ENCODE measurements at regions not wholly inside any gene's neighbourhood (a gene's known extent, or its start where the extent isn't known, plus 50 kb on each side); places are given as distances from the start of the nearest gene placed in this dataset.
"Not testable (repeated sequence)": the region's sequence is repeated elsewhere in the genome, so short reads cannot be mapped to it uniquely, and the experiment has no call there.

GRCh38 chr12:33876618-33877017 lies 145.7 kb upstream of the ALG10 start:
- no peaks in the 10 kb centered on the region for H3K4me1 ChIP-seq (ENCODE audit: insufficient read depth, low read length)
- Mint-ChIP-seq H3K27ac (ENCODE audit: unreplicated experiment) (no peak overlapping the region), H3K4me1 (ENCODE audit: low read depth, unreplicated experiment) (no peaks in the 10 kb centered on the region), H3K9me3 (ENCODE audit: unreplicated experiment) (peaks cover 16% of the 10 kb centered on the region), H3K4me3 (ENCODE audit: unreplicated experiment) (no peak overlapping the region), H3K27me3 (ENCODE audit: low read depth, unreplicated experiment) (no peaks in the 10 kb centered on the region), H3K36me3 (ENCODE audit: low read depth, unreplicated experiment) (peaks cover 2% of the 10 kb centered on the region)
- no peak overlapping the region for H3K4me3 ChIP-seq (ENCODE audit: insufficient read depth, low read depth, low read length)
- no peak for FAIRE-seq
- H3K79me2 ChIP-seq (ENCODE audit: insufficient read depth, low read length), result no peaks in the 10 kb centered on the region
- no peak overlapping the region for H3K27ac ChIP-seq (ENCODE audit: low read depth, low read length)
- no peaks in the 10 kb centered on the region for H4K20me1 ChIP-seq (ENCODE audit: insufficient read depth, low read length)
- H3K9me3 ChIP-seq (ENCODE audit: insufficient read depth, low read depth, low read length), result no peaks in the 10 kb centered on the region
- TF ChIP-seq CTCF (IDR thresholded peaks at IDR 0.05; ENCODE audit: insufficient read depth, low read depth, low read length) (no peak), EZH2 (IDR thresholded peaks at IDR 0.05; ENCODE audit: insufficient read depth, low read length) (no peak)
- no peak for DNase-seq (ENCODE audit: low read depth)
- H3K4me2 ChIP-seq (ENCODE audit: low read length), result no peak overlapping the region
- H3K36me3 ChIP-seq (ENCODE audit: insufficient read depth, low read length), result no peaks in the 10 kb centered on the region
- no peaks in the 10 kb centered on the region for H3K27me3 ChIP-seq (ENCODE audit: insufficient read depth, low read length)
- no peak overlapping the region for H3K9ac ChIP-seq (ENCODE audit: low read length)
- no peak overlapping the region for H2AFZ ChIP-seq (ENCODE audit: low read depth, low read length)

- Histone ChIP-seq H2AFZ (ENCODE audit: low read depth, low read length) (no peak overlapping the region), H3K4me3 (ENCODE audit: insufficient read depth, low read depth, low read length) (no peak overlapping the region), H3K27me3 (ENCODE audit: insufficient read depth, low read length) (no peaks in the 10 kb centered on the region), H3K4me1 (ENCODE audit: insufficient read depth, low read length) (no peaks in the 10 kb centered on the region), H3K27ac (ENCODE audit: low read depth, low read length) (no peak overlapping the region), H3K9ac (ENCODE audit: low read length) (no peak overlapping the region), H3K9me3 (ENCODE audit: insufficient read depth, low read depth, low read length) (no peaks in the 10 kb centered on the region), H3K4me2 (ENCODE audit: low read length) (no peak overlapping the region), H3K79me2 (ENCODE audit: insufficient read depth, low read length) (no peaks in the 10 kb centered on the region), H3K36me3 (ENCODE audit: insufficient read depth, low read length) (no peaks in the 10 kb centered on the region), H4K20me1 (ENCODE audit: insufficient read depth, low read length) (no peaks in the 10 kb centered on the region)
- Mint-ChIP-seq H3K36me3 (ENCODE audit: low read depth, unreplicated experiment) (no peaks in the 10 kb centered on the region), H3K4me1 (ENCODE audit: low read depth, unreplicated experiment) (peaks cover 6% of the 10 kb centered on the region), H3K27ac (ENCODE audit: unreplicated experiment) (no peak overlapping the region), H3K9me3 (ENCODE audit: unreplicated experiment) (no peaks in the 10 kb centered on the region), H3K4me3 (ENCODE audit: unreplicated experiment) (no peak overlapping the region), H3K27me3 (ENCODE audit: low read depth, unreplicated experiment) (no peaks in the 10 kb centered on the region)
- TF ChIP-seq EZH2 (IDR thresholded peaks at IDR 0.05; ENCODE audit: insufficient read depth, low read length), result no peak
- no peak for TF ChIP-seq CTCF (IDR thresholded peaks at IDR 0.05; ENCODE audit: insufficient read depth, low read depth, low read length)
- DNase-seq (ENCODE audit: low read depth) (no peak), FAIRE-seq (no peak)
Observed at GRCh38 chr12:33892425-33892824, 129.9 kb upstream of the ALG10 start.

DNA sequence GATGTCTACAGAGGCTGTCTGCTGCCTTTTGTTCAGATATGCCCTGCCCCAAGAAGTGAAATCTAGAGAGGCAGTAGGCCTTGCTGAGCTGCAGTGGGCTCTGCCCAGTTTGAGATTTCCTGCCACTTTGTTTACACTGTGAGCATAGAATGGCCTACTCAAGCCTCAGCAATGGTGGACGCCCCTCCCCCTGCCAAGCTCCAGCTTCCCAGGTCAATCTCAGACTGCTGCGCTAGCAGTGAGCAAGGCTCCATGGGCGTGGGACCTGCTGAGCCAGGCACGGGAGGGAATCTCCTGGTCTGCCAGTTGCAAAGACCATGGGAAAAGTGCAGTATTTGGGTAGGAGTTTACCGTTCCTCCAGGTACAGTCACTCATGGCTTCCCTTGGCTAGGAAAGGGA lies 101.8 kb upstream of the ALG10 start:
- not testable (repeated sequence) for H3K27ac ChIP-seq (ENCODE audit: low read depth, low read length); H3K4me2 ChIP-seq (ENCODE audit: low read length); H3K9ac ChIP-seq (ENCODE audit: low read length); H3K36me3 Mint-ChIP-seq (ENCODE audit: low read depth, unreplicated experiment); H3K4me1 ChIP-seq (ENCODE audit: insufficient read depth, low read length); H3K27ac Mint-ChIP-seq (ENCODE audit: unreplicated experiment); H3K27me3 ChIP-seq (ENCODE audit: insufficient read depth, low read length); H3K4me1 Mint-ChIP-seq (ENCODE audit: low read depth, unreplicated experiment); H4K20me1 ChIP-seq (ENCODE audit: insufficient read depth, low read length); H3K9me3 ChIP-seq (ENCODE audit: insufficient read depth, low read depth, low read length); FAIRE-seq; H3K79me2 ChIP-seq (ENCODE audit: insufficient read depth, low read length); DNase-seq (ENCODE audit: low read depth); H3K4me3 Mint-ChIP-seq (ENCODE audit: unreplicated experiment); H3K27me3 Mint-ChIP-seq (ENCODE audit: low read depth, unreplicated experiment); H3K9me3 Mint-ChIP-seq (ENCODE audit: unreplicated experiment); H3K4me3 ChIP-seq (ENCODE audit: insufficient read depth, low read depth, low read length); H2AFZ ChIP-seq (ENCODE audit: low read depth, low read length); H3K36me3 ChIP-seq (ENCODE audit: insufficient read depth, low read length)

Data from astrocyte (in vitro differentiated cells and primary cell).